ENCODE measurements at regions not wholly inside any gene's neighbourhood (a gene's known extent, or its start where the extent isn't known, plus 50 kb on each side); places are given as distances from the start of the nearest gene placed in this dataset.

- no peak for TF ChIP-seq EZH2 (IDR thresholded peaks at IDR 0.05)
- TF ChIP-seq POLR2AphosphoS5 (IDR thresholded peaks at IDR 0.05; ENCODE audit: borderline replicate concordance, low read depth, low read length), result no peak
Observed at GRCh38 chr3:110708156-110708555, 363.5 kb upstream of the NECTIN3 start.

All from SK-N-MC (cell line).